ENCODE measurements at regions not wholly inside any gene's neighbourhood (a gene's known extent, or its start where the extent isn't known, plus 50 kb on each side); places are given as distances from the start of the nearest gene placed in this dataset.

- no peaks in the 10 kb centered on the region for H3K27me3 ChIP-seq (ENCODE audit: low read depth)
- intact Hi-C loops (cut with DNase I) = no loop called here
- DNase-seq = no peak
- no peak for TF ChIP-seq CTCF (IDR thresholded peaks at IDR 0.05)
- H3K27ac ChIP-seq = no peak overlapping the region
- H3K4me1 ChIP-seq = no peaks in the 10 kb centered on the region
- H3K36me3 ChIP-seq = no peaks in the 10 kb centered on the region
- no peak overlapping the region for H3K4me3 ChIP-seq
- H3K9me3 ChIP-seq = peaks cover 5% of the 10 kb centered on the region
- ATAC-seq = no peak
These were observed 283.2 kb upstream of the SLC10A2 start for GRCh38 chr13:103349211-103349980.

- no peak for TF ChIP-seq CTCF (IDR thresholded peaks at IDR 0.05)
- no peak overlapping the region for H3K4me3 ChIP-seq
- DNase-seq (no peak), ATAC-seq (no peak)
- no peaks in the 10 kb centered on the region for H3K36me3 ChIP-seq
- no peak overlapping the region for H3K27ac ChIP-seq
- H3K27me3 ChIP-seq (ENCODE audit: low read depth) = no peaks in the 10 kb centered on the region
- H3K9me3 ChIP-seq = no peaks in the 10 kb centered on the region
- intact Hi-C loops (cut with DNase I) = no loop called here
- no peaks in the 10 kb centered on the region for H3K4me1 ChIP-seq
These were observed 269.0 kb upstream of the SLC10A2 start for GRCh38 chr13:103335241-103335640.

GRCh38 chr13:103331924-103332323, 265.7 kb upstream of the SLC10A2 start:
- Histone ChIP-seq H3K4me3 (no peak overlapping the region), H3K4me1 (no peaks in the 10 kb centered on the region), H3K9me3 (no peaks in the 10 kb centered on the region), H3K27ac (no peak overlapping the region), H3K36me3 (no peaks in the 10 kb centered on the region), H3K27me3 (ENCODE audit: low read depth) (no peaks in the 10 kb centered on the region)
- ATAC-seq = no peak
- TF ChIP-seq CTCF (IDR thresholded peaks at IDR 0.05) = no peak
- intact Hi-C loops (cut with DNase I) = no loop called here
- DNase-seq = no peak

- H3K27ac ChIP-seq = no peak overlapping the region
- H3K36me3 ChIP-seq = no peaks in the 10 kb centered on the region
- no peak overlapping the region for H3K4me3 ChIP-seq
- intact Hi-C loops (cut with DNase I) = no loop called here
- no peaks in the 10 kb centered on the region for H3K9me3 ChIP-seq
- DNase-seq (no peak), ATAC-seq (no peak)
- H3K27me3 ChIP-seq (ENCODE audit: low read depth) = no peaks in the 10 kb centered on the region
- no peak for TF ChIP-seq CTCF (IDR thresholded peaks at IDR 0.05)
- H3K4me1 ChIP-seq = no peaks in the 10 kb centered on the region
These were observed 262.7 kb upstream of the SLC10A2 start for GRCh38 chr13:103328899-103329298.

- Histone ChIP-seq H3K27me3 (ENCODE audit: low read depth) (no peaks in the 10 kb centered on the region), H3K9me3 (no peaks in the 10 kb centered on the region), H3K36me3 (no peaks in the 10 kb centered on the region), H3K27ac (no peak overlapping the region), H3K4me1 (no peaks in the 10 kb centered on the region), H3K4me3 (no peak overlapping the region)
- DNase-seq = no peak
- intact Hi-C loops (cut with DNase I) = no loop called here
- ATAC-seq = no peak
- TF ChIP-seq CTCF (IDR thresholded peaks at IDR 0.05) = no peak
These were observed 260.1 kb upstream of the SLC10A2 start for GRCh38 chr13:103326326-103326725.
